K562 (cell line): ENCODE measurements at regions not wholly inside any gene's neighbourhood (a gene's known extent, or its start where the extent isn't known, plus 50 kb on each side); places are given as distances from the start of the nearest gene placed in this dataset.

ENCODE experiments used
- GABPA ChIP-seq: fragments of 200-800 bp; sonication (Bioruptor generic); conservative IDR thresholded peaks from 2 replicates; pipeline ENCODE4 v1.6.1; 2016; ENCODE audit warnings: low read depth, missing genetic modification characterization, missing compliant biosample characterization
- HDGF ChIP-seq: fragments of 450-650 bp; IDR thresholded peaks from 2 replicates; pipeline ENCODE4 v1.6.1; 2016
- JUNB ChIP-seq: fragments of 450-650 bp; formaldehyde crosslinking; conservative IDR thresholded peaks from 2 replicates; pipeline ENCODE4 v1.4.0; 2020; ENCODE audit warnings: mild to moderate bottlenecking

DNA sequence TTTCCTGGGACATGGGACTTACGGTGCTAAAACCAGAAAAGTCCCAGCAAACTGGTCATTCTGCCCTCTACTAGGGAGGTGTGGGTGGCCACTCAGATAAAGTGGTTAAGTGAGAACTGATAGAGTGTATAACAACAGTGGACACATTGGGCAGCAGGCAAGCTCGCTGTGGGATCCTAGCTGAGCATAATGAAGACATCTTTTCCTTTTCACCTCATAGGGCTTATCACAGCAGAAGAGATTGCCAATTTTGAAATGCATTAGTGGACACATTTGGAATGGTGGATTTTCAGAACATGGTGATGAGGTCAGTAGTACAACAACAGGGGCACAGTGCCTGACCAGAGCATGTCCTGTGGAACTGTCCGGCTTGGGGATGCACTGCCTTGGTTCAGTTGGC is 477.1 kb upstream of the KIF2A start:
- no peak for TF ChIP-seq HDGF
- no peak for TF ChIP-seq JUNB (CRISPR knock-in tag)
- TF ChIP-seq GABPA (tag) = no peak
